IMR-90 (cell line): ENCODE measurements at regions not wholly inside any gene's neighbourhood (a gene's known extent, or its start where the extent isn't known, plus 50 kb on each side); places are given as distances from the start of the nearest gene placed in this dataset.

Experiments used
- ATAC-seq: fragments of 200-7000 bp; cut with Tn5 transposase; 2 replicates; pipeline ENCODE4 v1.9.1; 2020; ENCODE audit warnings: low read depth, mild to moderate bottlenecking, moderate library complexity
- BruUV-seq: library from RNA; stranded (reverse); fragments of 400-500 nt; replicated peaks from 2 replicates; lab custom pipeline; 2021; lab: Mats Ljungman, UMichigan
- CTCF ChIA-PET: fragments of 300-600 bp; formaldehyde crosslinking; extraction: SDS; loops from one replicate; lab custom pipeline; 2021; ENCODE audit warnings: antibody characterized with exemption; lab: Yijun Ruan, JAX
- POLR2A ChIA-PET: fragments of 300-600 bp; sonication (Branson Sonifier 250); formaldehyde crosslinking; loops from one replicate; lab custom pipeline; 2022; ENCODE audit warnings: antibody characterized with exemption; ENCODE audit not compliant: unreplicated experiment; lab: Charles Lee
- DNase-seq: peaks from one replicate; pipeline ENCODE4 v3.0.0; 2013
- H2AFZ ChIP-seq: replicated peaks from 2 replicates; pipeline ENCODE3; 2013; ENCODE audit warnings: low read length, mild to moderate bottlenecking; ENCODE audit not compliant: poor library complexity
- H2AK5ac ChIP-seq: 2 replicates; pipeline ENCODE4 v1.6.1; 2013; ENCODE audit warnings: low read depth, low read length, inconsistent platforms
- H2AK9ac ChIP-seq: replicated peaks from 2 replicates; pipeline ENCODE3; 2013; ENCODE audit warnings: mild to moderate bottlenecking, low read depth, low read length, moderate library complexity; ENCODE audit not compliant: poor library complexity
- H2BK120ac ChIP-seq: 2 replicates; pipeline ENCODE4 v1.6.1; 2013; ENCODE audit warnings: low read depth, low read length, inconsistent platforms
- H2BK15ac ChIP-seq: 3 replicates; pipeline ENCODE4 v1.6.1; 2013; ENCODE audit warnings: low read depth, low read length, inconsistent platforms
- H2BK20ac ChIP-seq: 2 replicates; pipeline ENCODE4 v1.6.1; 2013; ENCODE audit warnings: low read depth, mild to moderate bottlenecking, inconsistent platforms, low read length, moderate library complexity
- H2BK5ac ChIP-seq: 2 replicates; pipeline ENCODE4 v1.6.1; 2013; ENCODE audit warnings: mild to moderate bottlenecking, low read depth, low read length, inconsistent platforms; ENCODE audit not compliant: poor library complexity, severe bottlenecking
- H3K14ac ChIP-seq: replicated peaks from 2 replicates; pipeline ENCODE4 v1.6.1; 2013; ENCODE audit warnings: low read depth, low read length, inconsistent platforms
- H3K18ac ChIP-seq: 2 replicates; pipeline ENCODE4 v1.6.1; 2013; ENCODE audit warnings: low read depth, low read length, control low read depth
- H3K23ac ChIP-seq: 2 replicates; pipeline ENCODE4 v1.6.1; 2013; ENCODE audit warnings: low read depth, low read length, inconsistent platforms
- H3K27ac ChIP-seq: 2 replicates; pipeline ENCODE4 v1.5.1; 2013; ENCODE audit warnings: mild to moderate bottlenecking, control low read depth, low read length; ENCODE audit not compliant: insufficient read depth
- H3K27me3 ChIP-seq: 2 replicates; pipeline ENCODE4 v1.6.1; 2013; ENCODE audit warnings: low read length; ENCODE audit not compliant: control insufficient read depth, insufficient read depth
- H3K36me3 ChIP-seq: 2 replicates; pipeline ENCODE4 v1.6.1; 2013; ENCODE audit warnings: low read length, mixed read lengths; ENCODE audit not compliant: control insufficient read depth, insufficient read depth
- H3K4ac ChIP-seq: 2 replicates; pipeline ENCODE4 v1.6.1; 2013; ENCODE audit warnings: low read depth, low read length, inconsistent platforms
- H3K4me1 ChIP-seq: 2 replicates; pipeline ENCODE4 v1.6.1; 2013; ENCODE audit warnings: low read length, mixed read lengths; ENCODE audit not compliant: control insufficient read depth, insufficient read depth
- H3K4me2 ChIP-seq: 2 replicates; pipeline ENCODE4 v1.6.1; 2013; ENCODE audit warnings: low read depth, mild to moderate bottlenecking, control low read depth, low read length, moderate library complexity
- H3K4me3 ChIP-seq: 2 replicates; pipeline ENCODE4 v1.5.1; 2013; ENCODE audit warnings: low read depth, mild to moderate bottlenecking, control low read depth, low read length, moderate library complexity; ENCODE audit not compliant: insufficient read depth
- H3K56ac ChIP-seq: 2 replicates; pipeline ENCODE4 v1.6.1; 2013; ENCODE audit warnings: low read length, inconsistent platforms; ENCODE audit not compliant: insufficient read depth; ENCODE audit errors: extremely low read depth
- H3K79me1 ChIP-seq, 2 experiments: 2 replicates each; pipeline ENCODE4 v1.6.1; 2013; ENCODE audit warnings: low read length in 2 of 2, inconsistent platforms in 1 of 2, low read depth in 1 of 2
- H3K9ac ChIP-seq: 2 replicates; pipeline ENCODE4 v1.6.1; 2013; ENCODE audit warnings: low read depth, low read length, control low read depth
- H3K9me1 ChIP-seq: 2 replicates; pipeline ENCODE4 v1.6.1; 2013; ENCODE audit warnings: low read length, inconsistent platforms; ENCODE audit not compliant: insufficient read depth
- H3K9me3 ChIP-seq: 2 replicates; pipeline ENCODE4 v1.6.1; 2013; ENCODE audit warnings: low read length; ENCODE audit not compliant: control insufficient read depth, insufficient read depth
- H4K20me1 ChIP-seq: 2 replicates; pipeline ENCODE4 v1.6.1; 2013; ENCODE audit warnings: low read length, inconsistent platforms; ENCODE audit not compliant: insufficient read depth
- H4K5ac ChIP-seq: 2 replicates; pipeline ENCODE4 v1.6.1; 2013; ENCODE audit warnings: mild to moderate bottlenecking, low read depth, low read length, control low read depth
- H4K8ac ChIP-seq, 2 experiments: 2 replicates each; pipeline ENCODE4 v1.6.1; 2013; ENCODE audit warnings: low read depth in 2 of 2, low read length in 2 of 2, control low read depth in 1 of 2, inconsistent platforms in 1 of 2
- H4K91ac ChIP-seq: 2 replicates; pipeline ENCODE4 v1.6.1; 2013; ENCODE audit warnings: low read depth, low read length, inconsistent platforms; ENCODE audit not compliant: insufficient read depth
- BHLHE40 ChIP-seq: fragments of 150-350 bp; IDR thresholded peaks from 2 replicates; pipeline ENCODE4 v1.6.1; 2016; ENCODE audit warnings: mild to moderate bottlenecking, low read depth, low read length
- CEBPB ChIP-seq: IDR thresholded peaks from 2 replicates; pipeline ENCODE4 v1.6.1; 2012; ENCODE audit warnings: low read depth, low read length, improper control_type of control experiment
- FOS ChIP-seq: fragments of 150-350 bp; IDR thresholded peaks from 2 replicates; pipeline ENCODE4 v1.6.1; 2016; ENCODE audit warnings: low read depth, low read length
- MXI1 ChIP-seq: IDR thresholded peaks from 2 replicates; pipeline ENCODE4 v1.6.1; 2012; ENCODE audit warnings: low read depth, mild to moderate bottlenecking, low read length, moderate library complexity, borderline replicate concordance
- NFE2L2 ChIP-seq: fragments of 150-350 bp; IDR thresholded peaks from 2 replicates; pipeline ENCODE4 v1.6.1; 2016; ENCODE audit warnings: low read depth, mild to moderate bottlenecking, low read length
- RAD21 ChIP-seq: IDR thresholded peaks from 2 replicates; pipeline ENCODE4 v1.6.1; 2012; ENCODE audit warnings: low read length, improper control_type of control experiment
- RFX5 ChIP-seq: IDR thresholded peaks from 2 replicates; pipeline ENCODE4 v1.8.0; 2012; ENCODE audit warnings: low read depth, mild to moderate bottlenecking, low read length, moderate library complexity
- WGBS, 2 experiments: methylation state at CpG; one replicate each; pipeline versions ENCODE4 v1.1.5 to v1.1.7; 2013; ENCODE audit warnings: missing lambda C conversion rate in 2 of 2; ENCODE audit not compliant: insufficient read length in 1 of 2; ENCODE audit errors: extremely low coverage in 2 of 2; 5-methylcytosine and 5-hydroxymethylcytosine counted together
- dilution Hi-C: fragments of 300-500 bp; cut with HindIII; formaldehyde crosslinking; loops from one replicate; pipeline ENCODE4 v1.14.3; 2018; ENCODE audit warnings: low sequenced_read_pairs; ENCODE audit not compliant: unreplicated experiment
- in situ Hi-C: fragments of 300-500 bp; cut with MboI; formaldehyde crosslinking; loops from 3 replicates; pipeline ENCODE4 v1.14.3; 2019; ENCODE audit warnings: low sequenced_read_pairs, inconsistent platforms, mixed read lengths
- intact Hi-C: fragments of 100-400 bp; cut with micrococcal nuclease; formaldehyde crosslinking; loops from 2 replicates; pipeline ENCODE4 v1.10.0; 2022

GRCh38 chr1:55447488-55447887, 232.3 kb upstream of the USP24 start:
- peak overlapping the region; percentile 77; the same call in 1 of the 2 replicates for H2BK20ac ChIP-seq
- no peak overlapping the region; the same call in 1 of the 2 replicates for H3K18ac ChIP-seq
- dilution Hi-C loops (no loop called here), in situ Hi-C loops (no loop called here), intact Hi-C loops (no loop called here)
- H3K23ac ChIP-seq, result no peak overlapping the region
- no peak overlapping the region for H2AK9ac ChIP-seq
- H3K4me2 ChIP-seq, result no peak overlapping the region
- peaks cover 19% of the 10 kb centered on the region for H3K9me1 ChIP-seq
- ChIA-PET POLR2A (no interaction called here), CTCF (interaction anchor here (1.2 to 1.4 kb wide), 3 partner anchors 31 to 401 kb away, joined by 3 to 5 read pairs (median 4); no protein-coding TSS in a partner anchor)
- DNase-seq (peak; percentile 28), ATAC-seq (no peak)
- H4K20me1 ChIP-seq, result no peaks in the 10 kb centered on the region
- no CpG with 5 or more reads among the region's 2 CpGs for WGBS, 2 experiments
- no peaks in the 10 kb centered on the region for H3K36me3 ChIP-seq
- peaks cover 3% of the 10 kb centered on the region; the same call in 1 of the 2 replicates for H3K9me3 ChIP-seq
- no peak overlapping the region for H4K91ac ChIP-seq
- H3K4me1 ChIP-seq, result peaks cover 20% of the 10 kb centered on the region
- no peak overlapping the region for H2AK5ac ChIP-seq
- no peaks in the 10 kb centered on the region for H3K27me3 ChIP-seq
- BruUV-seq, result no TSS peak
- peak overlapping the region; percentile 58; the same call in 1 of the 2 replicates for H3K4ac ChIP-seq
- no peak overlapping the region for H3K4me3 ChIP-seq
- H3K14ac ChIP-seq, result no peak overlapping the region
- H3K56ac ChIP-seq, result no peak overlapping the region
- H3K79me1 ChIP-seq, result 0 out of 4 replicates have a peak, but pooled peaks cover 0 to 3% of the 10 kb centered on the region in 2 experiments
- TF ChIP-seq MXI1 (no peak), RFX5 (no peak), CEBPB (peak; percentile 25; the same call in 1 of the 2 replicates), NFE2L2 (no peak), RAD21 (no peak), BHLHE40 (no peak), FOS (no peak)
- H4K8ac ChIP-seq, result 0 out of 4 replicates have a peak overlapping the region, but pooled peaks of 1 of the 2 experiments have one; percentile 28
- H4K5ac ChIP-seq, result no peak overlapping the region
- 0 out of 2 replicates have a peak overlapping the region, but pooled peaks have one; percentile 65 for H2BK120ac ChIP-seq
- no peak overlapping the region for H3K9ac ChIP-seq
- no peak overlapping the region for H2BK5ac ChIP-seq
- H2AFZ ChIP-seq, result no peak overlapping the region
- no peak overlapping the region for H2BK15ac ChIP-seq
- H3K27ac ChIP-seq, result no peak overlapping the region
